SK-N-SH (cell line): ENCODE measurements at regions not wholly inside any gene's neighbourhood (a gene's known extent, or its start where the extent isn't known, plus 50 kb on each side); places are given as distances from the start of the nearest gene placed in this dataset.

Experiments
- CHD2 ChIP-seq: fragments of 150-350 bp; IDR thresholded peaks from 2 replicates; pipeline ENCODE4 v1.6.1; 2018; ENCODE audit warnings: low read length; ENCODE audit not compliant: partially characterized antibody
- CTCF ChIP-seq: fragments of 200-600 bp; sonication (generic); IDR thresholded peaks from 2 replicates; pipeline ENCODE4 v1.6.1; 2017; ENCODE audit warnings: antibody characterized with exemption, mild to moderate bottlenecking, moderate library complexity
- EP300 ChIP-seq, 2 experiments: IDR thresholded peaks; 2 replicates each; pipeline versions ENCODE4 v1.4.0 to v1.6.1; 2012; ENCODE audit warnings: borderline replicate concordance in 1 of 2, low read depth in 1 of 2, low read length in 1 of 2
- POLR2AphosphoS5 ChIP-seq: IDR thresholded peaks from 2 replicates; pipeline ENCODE4 v1.6.1; 2012; ENCODE audit warnings: low read depth, low read length
- TEAD4 ChIP-seq: IDR thresholded peaks from 2 replicates; pipeline ENCODE4 v1.4.0; 2012; ENCODE audit warnings: mild to moderate bottlenecking, borderline replicate concordance; ENCODE audit not compliant: insufficient read depth

GRCh38 chr13:105329359-105329758, 1206.1 kb downstream of the EFNB2 start:
- no peak for TF ChIP-seq CHD2
- no peak for TF ChIP-seq EP300 (IDR thresholded peaks at IDR 0.05; ENCODE audit: borderline replicate concordance in 1 of 2, low read depth in 1 of 2, low read length in 1 of 2)
- no peak for TF ChIP-seq CTCF
- TF ChIP-seq POLR2AphosphoS5: no peak
- no peak for TF ChIP-seq TEAD4
